IPS-NIHi11 (cell line): ENCODE measurements at regions not wholly inside any gene's neighbourhood (a gene's known extent, or its start where the extent isn't known, plus 50 kb on each side); places are given as distances from the start of the nearest gene placed in this dataset.
A peak's percentile ranks its signal among the peaks of the same experiment; 100 is the strongest.
"Not testable (repeated sequence)": the region's sequence is repeated elsewhere in the genome, so short reads cannot be mapped to it uniquely, and the experiment has no call there.

Experiments
- DNase-seq: peaks from one replicate; pipeline ENCODE4 v3.0.0; 2012; ENCODE audit warnings: mixed read lengths, low spot score

DNA sequence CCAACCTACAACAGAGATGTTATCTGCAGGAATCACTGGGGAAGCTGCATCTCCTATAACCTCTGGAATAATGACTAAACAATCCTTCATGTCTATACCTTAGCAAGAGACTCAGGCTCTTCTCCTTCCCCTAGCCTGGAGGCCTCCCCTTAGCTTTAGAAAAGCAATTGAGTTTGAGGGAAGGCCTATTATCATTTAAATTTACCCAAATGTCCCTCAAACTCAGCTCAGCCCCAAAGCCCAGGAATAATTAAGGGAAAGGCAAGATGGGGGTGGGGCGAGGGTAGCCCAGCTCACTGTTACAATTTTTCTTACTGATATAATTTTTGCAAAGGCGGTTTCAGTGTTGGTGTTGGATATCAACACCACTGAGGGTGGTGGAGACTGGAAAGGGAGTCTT, 151.4 kb upstream of the EEA1 start:
- DNase-seq: peak; percentile 52

- peak; percentile 58 for DNase-seq
Measured at GRCh38 chr12:93080994-93081809, 152.1 kb upstream of the EEA1 start.

- DNase-seq: no peak
Measured at GRCh38 chr12:93081810-93082165, 152.7 kb upstream of the EEA1 start.

DNA sequence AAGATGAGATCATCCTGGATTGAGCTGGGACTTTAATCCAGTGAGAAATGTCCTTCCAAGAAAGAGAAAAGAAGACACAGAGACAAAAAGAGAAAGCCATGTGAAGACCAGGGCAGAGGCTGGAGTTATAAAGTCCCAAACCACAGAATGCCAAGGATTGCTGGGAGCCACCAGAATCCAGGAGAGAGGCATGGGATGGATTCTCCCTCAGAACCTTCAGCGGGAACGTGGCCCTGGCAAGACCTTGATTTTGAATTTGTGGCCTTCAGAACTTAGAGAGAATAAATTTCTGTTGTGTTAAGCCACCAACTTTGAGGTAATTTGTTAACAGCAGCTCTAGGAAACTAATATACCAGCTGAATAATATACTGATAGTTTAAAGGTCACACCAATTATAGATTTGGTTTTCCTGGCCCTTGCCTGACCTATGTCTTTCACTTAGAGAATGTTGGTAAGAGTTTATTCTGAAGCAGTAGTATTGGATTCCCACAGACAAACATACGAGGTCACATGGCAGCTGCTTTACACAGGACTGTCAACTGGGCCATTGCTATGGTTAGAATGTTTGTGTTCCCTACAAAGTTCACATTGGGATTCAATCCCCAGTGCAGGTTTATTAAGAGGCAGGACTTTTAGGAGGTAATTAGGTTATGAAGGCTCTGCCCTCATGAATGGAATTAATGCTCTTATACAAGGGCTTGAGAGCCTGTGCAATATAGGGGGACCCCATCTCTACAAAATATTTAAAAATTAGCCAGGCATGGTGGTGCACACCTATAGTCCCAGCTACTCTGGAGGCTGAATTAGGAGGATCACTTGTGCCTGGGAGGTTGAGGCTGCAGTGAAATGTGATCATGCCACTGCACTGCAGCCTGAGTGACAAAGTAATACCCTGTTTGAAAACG, 156.5 kb upstream of the EEA1 start:
- DNase-seq: no peak

DNA sequence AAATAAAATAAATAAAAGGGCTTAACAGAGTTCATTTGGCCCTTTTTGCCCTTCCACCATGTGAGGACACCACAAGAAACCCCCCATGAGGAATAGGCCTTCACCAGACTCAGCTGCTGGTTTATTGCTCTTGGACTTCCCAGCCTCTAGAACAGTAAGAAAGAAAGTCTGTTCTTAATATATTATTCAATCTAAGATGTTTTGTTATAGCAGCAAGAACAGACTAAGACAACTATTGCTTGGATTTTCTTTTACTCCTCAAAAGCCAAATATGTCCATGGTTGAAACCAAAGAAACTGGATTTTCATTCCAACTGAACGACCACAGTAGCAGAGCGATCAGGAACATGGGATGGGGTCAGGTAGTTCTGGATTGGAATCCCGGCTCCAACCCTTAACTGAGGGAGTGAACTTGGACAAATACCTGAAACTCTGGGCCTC, 157.2 kb upstream of the EEA1 start:
- no peak for DNase-seq

DNA sequence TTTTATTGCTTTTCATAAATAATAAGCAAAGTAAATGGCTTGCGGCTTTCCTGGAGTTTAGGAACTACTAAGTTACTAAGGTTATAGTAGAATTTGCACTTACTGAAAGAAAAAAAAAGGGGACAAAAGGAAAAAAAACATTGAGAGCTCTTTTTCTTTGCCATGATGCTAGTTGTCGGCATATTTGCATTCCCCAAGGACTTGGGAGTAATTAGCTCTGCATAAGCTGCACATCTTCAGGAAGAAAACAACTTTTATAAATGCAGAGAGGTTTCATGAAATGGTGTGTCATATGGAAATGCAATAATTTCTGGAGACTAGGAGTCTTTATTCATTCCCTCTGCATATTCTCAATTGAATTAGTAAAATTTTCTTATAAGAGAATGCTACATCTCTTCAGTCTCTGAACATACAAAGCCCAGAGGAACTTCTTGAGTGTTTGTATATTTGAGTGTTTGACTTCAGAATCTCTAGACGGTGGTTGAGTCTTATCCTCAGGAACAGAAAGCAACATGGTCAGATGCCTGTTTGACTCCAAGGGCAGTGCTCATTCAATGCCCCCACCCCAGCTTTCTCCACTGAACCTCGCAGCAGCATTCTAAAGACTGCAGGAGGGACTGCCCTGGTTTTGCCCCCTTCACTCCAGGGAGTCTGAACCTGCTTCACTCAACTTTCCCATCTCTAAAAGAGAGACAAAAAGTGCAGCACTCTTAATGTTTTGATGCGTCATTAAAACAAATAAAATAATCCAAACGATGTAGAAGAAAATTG, 158.9 kb upstream of the EEA1 start:
- no peak for DNase-seq

DNA sequence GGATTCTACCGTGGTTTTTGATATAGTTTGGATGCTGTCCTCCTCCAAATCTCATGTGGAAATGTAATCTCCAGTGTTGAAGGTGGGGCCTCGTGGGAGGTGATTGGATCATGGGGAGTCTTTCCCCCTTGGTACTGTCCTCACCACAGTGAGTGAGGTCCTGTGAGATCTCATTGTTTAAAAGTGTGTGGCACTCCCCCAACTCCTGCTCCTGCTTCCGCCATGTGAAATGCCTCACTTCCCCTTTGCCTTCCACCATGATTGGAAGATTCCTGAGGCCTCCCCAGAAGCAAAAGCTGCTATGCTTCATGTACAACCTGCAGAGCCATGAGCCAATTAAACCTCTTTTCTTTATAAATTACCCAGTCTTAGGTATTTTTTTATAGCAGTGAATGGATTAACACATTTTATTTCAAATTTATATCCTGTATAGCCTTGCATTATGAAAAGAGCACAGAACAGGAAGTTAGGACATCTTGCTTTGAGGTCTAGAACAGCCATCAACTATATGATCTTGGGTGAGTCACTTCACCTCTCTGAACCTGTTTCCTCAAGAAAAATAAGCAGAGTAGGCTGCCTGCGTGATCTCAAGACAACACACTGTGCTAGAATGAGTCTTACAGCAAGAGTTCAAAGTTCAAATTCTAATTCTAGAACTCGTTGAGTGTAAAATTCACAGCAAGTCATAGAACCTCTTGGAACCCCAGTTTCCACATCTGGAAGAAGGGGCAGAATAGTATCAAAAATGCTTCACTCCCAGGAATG, 160.9 kb upstream of the EEA1 start:
- no peak for DNase-seq

DNA sequence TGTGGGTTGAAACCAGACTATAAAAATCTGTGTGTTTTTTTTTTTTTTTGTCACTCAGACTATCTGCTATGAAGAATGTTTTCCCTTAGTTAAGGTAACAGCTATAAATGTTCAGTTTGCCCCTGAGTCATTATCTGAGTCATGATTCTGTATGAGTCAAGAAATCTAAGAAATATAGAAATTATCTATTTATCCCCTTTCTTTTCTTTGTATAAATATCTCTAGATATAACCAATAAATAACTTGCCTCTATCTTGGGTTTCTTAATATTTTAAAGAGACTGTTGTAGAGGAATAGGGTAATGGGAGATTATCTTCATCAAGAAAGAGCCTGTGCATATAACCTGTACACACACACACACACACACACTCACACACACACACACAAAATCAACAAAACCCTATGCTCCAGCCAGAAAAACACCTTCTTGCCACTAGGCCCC, 161.7 kb upstream of the EEA1 start:
- no peak for DNase-seq

DNA sequence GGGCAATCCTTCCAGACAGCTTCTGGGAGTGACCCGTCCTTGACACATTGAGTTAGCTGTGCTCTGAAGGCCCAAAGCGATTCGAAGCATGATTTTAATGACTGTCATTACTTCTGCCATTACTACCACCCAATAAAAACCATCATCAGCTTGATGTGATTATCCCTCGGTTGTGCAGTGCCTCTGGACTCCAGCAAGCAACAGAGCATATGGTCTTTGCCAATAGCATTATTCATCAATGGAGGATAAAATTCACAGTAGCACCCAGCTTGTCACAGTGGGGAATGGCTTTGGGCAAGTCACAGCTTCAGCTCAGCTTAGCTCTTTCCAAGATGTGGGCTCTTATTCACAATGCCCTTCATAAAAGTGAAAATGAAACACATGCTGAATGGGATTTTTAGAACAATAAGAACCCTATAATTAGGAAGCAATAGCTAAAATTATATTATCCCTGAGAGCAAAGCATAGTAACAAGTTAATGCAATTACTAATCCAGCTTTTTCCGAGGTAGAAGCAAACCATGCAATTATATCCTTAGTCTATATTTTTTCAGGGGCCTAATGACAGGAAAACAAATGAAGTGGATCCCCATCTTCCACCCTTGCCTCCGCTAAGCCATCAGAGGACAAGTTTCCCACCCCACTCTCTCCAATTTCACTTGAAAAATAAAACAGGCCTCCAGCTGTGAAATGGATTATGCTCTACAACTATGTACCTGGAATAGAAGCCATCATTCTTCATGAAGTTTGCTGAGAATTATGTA, 163.0 kb upstream of the EEA1 start:
- no peak for DNase-seq

- DNase-seq: no peak
Measured at GRCh38 chr12:93092649-93092945, 163.5 kb upstream of the EEA1 start.

GRCh38 chr12:93093243-93093642, 164.1 kb upstream of the EEA1 start:
- no peak for DNase-seq

GRCh38 chr12:93094222-93094621, 165.1 kb upstream of the EEA1 start:
- not testable (repeated sequence) for DNase-seq

DNA sequence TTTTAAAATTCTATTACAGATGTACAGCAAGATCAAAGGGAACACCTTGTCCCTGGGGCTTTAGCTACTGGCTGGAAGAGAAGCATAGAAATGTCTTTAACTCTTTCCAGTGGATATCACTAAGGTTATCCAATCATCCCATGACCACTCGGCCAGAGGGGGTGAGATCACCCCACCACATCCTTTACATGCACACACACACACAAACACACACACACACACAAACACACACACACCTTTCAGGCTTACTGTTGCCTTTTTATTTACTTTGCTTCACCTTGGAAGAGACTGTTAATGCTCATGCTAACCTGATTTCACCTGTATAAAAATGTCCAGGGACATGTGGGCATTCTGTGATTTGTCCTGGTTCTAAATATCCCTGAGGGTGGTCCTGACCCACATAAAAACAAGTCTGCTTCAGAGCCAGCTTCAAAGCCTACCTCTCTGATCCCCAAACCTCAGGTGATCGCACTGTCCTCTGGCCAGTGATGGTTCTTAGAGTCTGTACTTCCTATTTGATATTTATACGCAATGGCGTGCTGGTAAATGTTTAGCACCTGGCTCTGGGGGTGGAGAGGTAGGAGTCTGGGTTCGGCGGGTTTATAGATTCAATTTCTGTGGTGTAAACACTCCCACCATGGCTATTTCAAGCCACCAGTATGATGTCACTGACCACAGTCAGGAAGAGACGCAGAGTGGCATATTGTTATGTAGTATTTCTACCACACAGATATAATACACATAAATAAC, 166.1 kb upstream of the EEA1 start:
- DNase-seq: no peak

- no peak for DNase-seq
Measured at GRCh38 chr12:93097417-93097816, 168.3 kb upstream of the EEA1 start.

DNA sequence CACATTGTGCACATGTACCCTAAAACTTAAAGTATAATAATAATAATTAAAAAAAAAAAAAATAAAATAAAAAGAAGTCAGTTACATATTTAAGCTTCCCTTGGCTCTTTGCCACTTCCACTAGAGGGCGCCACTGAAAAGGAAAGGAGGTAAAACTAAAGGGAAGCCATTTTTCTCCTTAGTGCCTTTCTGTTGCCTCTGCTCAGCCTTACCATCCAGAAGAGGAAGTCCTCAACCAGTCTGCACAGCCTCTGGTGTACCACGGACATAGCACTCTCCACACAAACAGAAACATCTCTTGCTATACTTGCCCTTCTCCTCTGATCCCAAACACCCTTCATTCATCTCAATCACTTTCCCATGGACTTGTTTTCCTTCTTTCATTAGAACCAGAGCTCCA, 169.0 kb upstream of the EEA1 start:
- DNase-seq: peak; percentile 44

DNA sequence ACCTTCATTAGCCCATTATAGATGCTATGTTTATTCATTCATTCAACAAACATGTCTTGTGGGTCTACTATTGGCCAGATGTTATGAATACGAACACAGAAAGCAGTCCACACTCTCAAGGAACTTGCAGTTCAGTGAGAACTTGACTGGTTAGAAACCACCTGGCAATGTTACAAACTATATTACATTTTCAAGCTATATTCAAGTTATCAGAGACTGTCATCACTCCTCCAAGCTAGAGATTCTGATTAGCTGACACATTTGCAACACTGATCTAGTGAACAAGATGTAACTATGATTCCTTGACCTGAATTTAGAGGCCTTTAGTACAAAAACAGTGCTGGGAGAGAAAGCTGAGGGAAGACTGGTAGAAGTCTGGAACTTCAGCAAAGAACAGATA, 170.7 kb upstream of the EEA1 start:
- DNase-seq: no peak

DNA sequence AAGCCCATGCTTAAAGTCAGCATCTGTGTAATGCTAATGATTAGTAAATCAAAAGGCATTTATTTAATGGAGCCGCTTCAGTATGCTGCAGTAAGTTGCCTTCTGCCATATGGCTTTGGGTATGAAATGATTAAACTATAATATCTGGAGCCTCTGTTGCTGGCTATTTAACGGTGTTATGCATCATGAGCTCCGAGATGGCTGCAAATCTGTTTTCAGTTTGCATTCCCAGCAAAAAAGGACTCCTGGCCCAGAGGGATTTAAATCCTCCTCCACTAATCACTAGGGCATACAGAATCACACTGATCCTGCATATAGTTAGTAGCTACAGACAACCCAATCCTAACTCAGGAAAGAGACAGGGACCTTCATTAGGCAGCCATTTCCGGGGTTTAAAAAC, 171.5 kb upstream of the EEA1 start:
- DNase-seq: no peak

DNA sequence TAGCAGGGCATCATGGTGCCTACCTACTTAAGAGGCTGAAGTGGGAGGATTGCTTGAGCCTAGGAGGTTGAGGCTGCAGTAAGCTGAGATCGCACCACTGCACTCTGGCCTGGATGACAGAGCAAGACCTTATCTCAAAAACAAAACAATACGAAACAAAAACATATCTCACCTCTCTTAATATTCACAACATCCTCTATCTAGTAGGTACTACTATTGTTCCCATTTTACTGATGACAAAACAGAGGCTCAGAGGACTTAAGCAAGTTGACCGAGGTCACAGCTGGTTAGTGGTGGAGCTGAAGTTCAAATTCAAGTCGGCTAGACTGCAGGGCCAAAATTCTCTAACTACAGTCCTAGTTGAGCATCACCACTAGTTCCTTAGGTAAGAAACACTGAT, 172.3 kb upstream of the EEA1 start:
- no peak for DNase-seq

GRCh38 chr12:93102312-93102711, 173.2 kb upstream of the EEA1 start:
- no peak for DNase-seq

DNA sequence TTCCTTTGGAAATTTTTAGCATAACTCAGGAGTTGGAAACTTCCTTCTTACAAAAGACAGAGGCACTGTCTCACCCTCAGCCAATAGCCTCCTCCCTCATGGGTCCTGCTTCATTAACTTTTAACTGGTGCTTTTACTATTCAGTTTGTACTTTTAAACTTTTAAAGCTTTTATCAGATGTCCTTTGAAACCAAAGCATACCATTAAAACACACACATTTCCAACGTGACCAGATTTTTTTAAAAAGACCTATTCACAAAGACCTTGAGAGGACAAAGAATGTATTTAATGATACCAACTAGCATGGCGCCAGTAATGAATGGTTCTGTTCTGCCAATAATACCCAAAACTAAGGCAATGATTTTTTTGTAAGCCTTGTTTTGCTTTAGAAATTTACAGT, 173.6 kb upstream of the EEA1 start:
- no peak for DNase-seq
